ENCODE measurements at regions not wholly inside any gene's neighbourhood (a gene's known extent, or its start where the extent isn't known, plus 50 kb on each side); places are given as distances from the start of the nearest gene placed in this dataset.
"Not testable (repeated sequence)": the region's sequence is repeated elsewhere in the genome, so short reads cannot be mapped to it uniquely, and the experiment has no call there.

DNA sequence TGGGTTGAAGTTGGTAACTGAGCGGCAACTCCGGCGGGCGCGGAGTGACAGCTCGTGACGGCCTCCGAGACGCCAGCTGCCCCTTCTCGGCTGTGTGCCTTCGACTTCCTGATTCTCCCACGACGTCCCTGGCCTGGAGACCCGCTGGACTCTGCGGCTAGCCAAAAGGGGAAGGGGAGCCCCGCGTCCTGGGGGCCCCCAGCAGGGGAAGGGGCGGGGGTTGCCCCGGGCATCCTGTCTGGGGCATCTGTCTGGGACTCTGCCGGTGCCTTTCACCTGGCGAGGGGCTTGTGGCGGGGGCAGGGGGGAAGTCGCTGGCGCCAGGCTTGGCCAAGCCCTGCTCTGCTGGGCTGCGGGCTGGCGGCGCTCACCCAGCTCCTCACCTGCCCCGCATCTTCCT is 129.5 kb upstream of the HMX1 start:
- not testable (repeated sequence) for H3K27ac ChIP-seq; H3K9me3 ChIP-seq; H3K36me3 ChIP-seq; H3K4me1 ChIP-seq (ENCODE audit: control insufficient read depth in 1 of 2, insufficient read depth in 1 of 2, low read depth in 1 of 2, low read length in 1 of 2); H3K4me3 ChIP-seq (ENCODE audit: low read depth in 1 of 2, low read length in 1 of 2)
- H3K27me3 ChIP-seq = peaks cover 42% of the 10 kb centered on the region

DNA sequence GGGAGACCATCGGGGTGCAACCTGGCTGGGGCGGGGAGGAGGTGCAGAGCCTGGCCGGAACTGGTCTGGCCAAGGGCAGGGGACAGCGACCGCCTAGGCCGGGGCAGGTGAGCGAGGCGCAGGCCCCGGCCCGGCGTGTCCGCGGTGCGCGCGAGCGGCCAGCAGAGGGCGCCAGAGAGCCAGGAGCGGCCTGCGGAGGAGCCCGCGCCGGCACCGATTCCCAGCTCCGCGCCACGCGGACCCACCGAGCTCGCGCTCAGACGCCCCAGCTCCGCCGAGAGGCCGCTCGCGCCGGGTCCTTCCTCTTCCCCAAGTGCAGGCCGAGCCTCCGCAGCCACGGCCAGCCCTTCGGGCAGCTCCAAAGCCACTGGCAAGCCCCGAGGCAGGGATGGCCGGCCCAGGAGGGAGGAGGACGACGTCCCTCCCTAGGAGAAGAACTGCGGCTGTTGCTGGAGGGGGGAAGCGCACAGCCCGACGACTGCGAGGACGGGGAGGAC is 128.9 kb upstream of the HMX1 start:
- H3K4me3 ChIP-seq (ENCODE audit: low read depth in 1 of 2, low read length in 1 of 2); H3K9me3 ChIP-seq; H3K27ac ChIP-seq; H3K4me1 ChIP-seq (ENCODE audit: control insufficient read depth in 1 of 2, insufficient read depth in 1 of 2, low read depth in 1 of 2, low read length in 1 of 2); H3K36me3 ChIP-seq: not testable (repeated sequence)
- TF ChIP-seq, protein P1, sequence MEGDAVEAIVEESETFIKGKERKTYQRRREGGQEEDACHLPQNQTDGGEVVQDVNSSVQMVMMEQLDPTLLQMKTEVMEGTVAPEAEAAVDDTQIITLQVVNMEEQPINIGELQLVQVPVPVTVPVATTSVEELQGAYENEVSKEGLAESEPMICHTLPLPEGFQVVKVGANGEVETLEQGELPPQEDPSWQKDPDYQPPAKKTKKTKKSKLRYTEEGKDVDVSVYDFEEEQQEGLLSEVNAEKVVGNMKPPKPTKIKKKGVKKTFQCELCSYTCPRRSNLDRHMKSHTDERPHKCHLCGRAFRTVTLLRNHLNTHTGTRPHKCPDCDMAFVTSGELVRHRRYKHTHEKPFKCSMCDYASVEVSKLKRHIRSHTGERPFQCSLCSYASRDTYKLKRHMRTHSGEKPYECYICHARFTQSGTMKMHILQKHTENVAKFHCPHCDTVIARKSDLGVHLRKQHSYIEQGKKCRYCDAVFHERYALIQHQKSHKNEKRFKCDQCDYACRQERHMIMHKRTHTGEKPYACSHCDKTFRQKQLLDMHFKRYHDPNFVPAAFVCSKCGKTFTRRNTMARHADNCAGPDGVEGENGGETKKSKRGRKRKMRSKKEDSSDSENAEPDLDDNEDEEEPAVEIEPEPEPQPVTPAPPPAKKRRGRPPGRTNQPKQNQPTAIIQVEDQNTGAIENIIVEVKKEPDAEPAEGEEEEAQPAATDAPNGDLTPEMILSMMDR (IDR thresholded peaks at IDR 0.05) = peak; percentile 79
- peaks cover 42% of the 10 kb centered on the region for H3K27me3 ChIP-seq

DNA sequence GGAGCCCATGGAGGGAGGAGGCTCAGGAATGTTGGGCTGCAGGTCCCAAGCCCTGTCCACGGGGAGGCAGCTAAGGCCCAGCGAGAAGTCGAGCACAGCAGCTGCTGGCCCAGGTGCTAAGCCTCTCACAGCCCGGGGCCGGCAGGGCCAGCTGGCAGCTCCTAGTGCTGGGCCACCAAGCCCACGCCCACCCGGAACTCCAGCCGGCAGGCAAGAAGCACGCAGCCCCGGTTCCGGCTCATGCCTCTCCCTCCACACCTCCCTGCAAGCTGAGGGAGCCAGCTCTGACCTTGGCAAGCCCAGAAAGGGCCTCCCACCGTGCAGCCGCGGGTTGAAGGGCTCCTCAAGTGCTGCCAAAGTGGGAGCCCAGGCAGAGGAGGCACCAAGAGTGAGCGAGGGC is 121.3 kb upstream of the HMX1 start:
- H3K4me1 ChIP-seq (ENCODE audit: control insufficient read depth in 1 of 2, insufficient read depth in 1 of 2, low read depth in 1 of 2, low read length in 1 of 2); H3K4me3 ChIP-seq (ENCODE audit: low read depth in 1 of 2, low read length in 1 of 2); H3K27me3 ChIP-seq; H3K9me3 ChIP-seq; H3K27ac ChIP-seq; H3K36me3 ChIP-seq: not testable (repeated sequence)

DNA sequence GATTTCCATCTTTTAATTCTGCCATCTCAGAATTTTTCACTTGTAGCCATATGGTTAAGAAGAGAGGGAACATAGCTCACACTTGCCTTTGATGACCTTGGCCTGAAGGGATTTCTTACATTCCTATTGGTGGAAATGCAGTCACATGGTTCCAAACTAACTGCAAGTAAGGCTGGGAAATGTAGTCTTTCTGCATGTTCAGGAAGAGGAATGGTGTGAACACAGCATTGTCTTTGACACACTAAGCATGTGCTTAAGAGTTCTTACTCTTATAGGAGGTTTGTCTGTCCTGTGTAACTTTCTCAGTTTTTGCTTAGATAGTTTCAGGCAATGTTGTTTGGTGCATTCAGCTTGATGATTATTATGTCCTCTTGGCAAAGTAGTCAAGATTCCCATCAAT is 119.8 kb upstream of the HMX1 start:
- not testable (repeated sequence) for H3K4me1 ChIP-seq (ENCODE audit: control insufficient read depth in 1 of 2, insufficient read depth in 1 of 2, low read depth in 1 of 2, low read length in 1 of 2); H3K27me3 ChIP-seq; H3K9me3 ChIP-seq; H3K27ac ChIP-seq; H3K4me3 ChIP-seq (ENCODE audit: low read depth in 1 of 2, low read length in 1 of 2); H3K36me3 ChIP-seq

DNA sequence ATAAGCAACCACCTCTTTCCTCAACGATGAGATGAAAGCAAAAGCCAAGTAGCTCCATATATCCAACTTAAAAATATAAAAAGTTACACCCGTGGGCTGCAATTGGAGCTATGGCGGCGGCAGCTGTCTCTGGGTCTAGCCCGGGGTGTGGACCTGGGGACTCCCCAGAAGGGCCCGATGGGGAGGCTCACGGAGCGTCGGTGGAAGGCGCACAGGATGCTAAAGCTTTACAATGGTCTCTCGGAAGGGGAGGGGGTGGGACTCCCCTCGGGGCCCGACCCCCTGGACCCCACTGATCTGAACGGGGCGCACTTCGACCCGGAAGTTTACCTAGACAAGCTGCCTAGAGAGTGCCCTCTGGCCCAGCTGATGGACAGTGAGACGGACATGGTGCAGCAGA is 118.7 kb upstream of the HMX1 start:
- H3K36me3 ChIP-seq; H3K9me3 ChIP-seq; H3K27ac ChIP-seq; H3K4me1 ChIP-seq (ENCODE audit: control insufficient read depth in 1 of 2, insufficient read depth in 1 of 2, low read depth in 1 of 2, low read length in 1 of 2); H3K4me3 ChIP-seq (ENCODE audit: low read depth in 1 of 2, low read length in 1 of 2); H3K27me3 ChIP-seq: not testable (repeated sequence)

DNA sequence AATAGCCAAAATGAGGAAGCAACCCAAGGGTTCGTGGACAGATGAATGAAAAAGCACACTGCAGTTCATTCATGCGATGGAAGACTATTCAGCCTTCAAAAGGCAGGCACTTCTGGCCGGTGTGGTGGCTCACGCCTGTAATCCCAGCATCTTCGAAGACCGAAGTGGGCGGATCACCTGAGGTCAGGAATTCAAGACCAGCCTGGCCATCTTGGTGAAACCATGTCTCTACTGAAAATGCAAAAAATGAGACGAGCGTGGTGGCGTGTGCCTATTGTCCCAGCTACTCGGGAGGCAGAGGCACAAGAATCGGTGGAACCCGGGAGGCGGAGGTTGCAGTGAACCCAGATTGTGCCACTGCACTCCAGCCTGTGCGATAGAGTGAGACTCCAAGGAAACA is 114.1 kb upstream of the HMX1 start:
- H3K36me3 ChIP-seq; H3K27ac ChIP-seq; H3K27me3 ChIP-seq; H3K9me3 ChIP-seq; H3K4me3 ChIP-seq (ENCODE audit: low read depth in 1 of 2, low read length in 1 of 2); H3K4me1 ChIP-seq (ENCODE audit: control insufficient read depth in 1 of 2, insufficient read depth in 1 of 2, low read depth in 1 of 2, low read length in 1 of 2): not testable (repeated sequence)

DNA sequence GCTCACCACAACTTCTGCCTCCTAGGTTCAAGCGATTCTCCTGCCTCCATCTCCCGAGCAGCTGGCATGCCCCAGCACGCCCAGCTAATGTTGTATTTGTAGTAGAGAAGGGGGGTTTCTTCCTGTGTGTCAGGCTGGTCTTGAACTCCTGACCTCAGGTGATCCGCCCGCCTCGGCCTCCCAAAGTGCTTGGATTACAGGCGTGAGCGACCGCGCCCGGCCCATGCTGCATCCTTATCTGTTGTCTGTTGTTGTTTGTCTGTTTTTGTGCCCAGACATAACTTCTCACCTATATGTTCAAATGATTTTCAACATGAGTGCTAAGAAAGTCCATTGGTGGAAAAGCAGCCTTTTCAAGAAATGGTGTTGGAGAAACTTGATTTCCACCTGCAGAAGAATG is 113.0 kb upstream of the HMX1 start:
- H3K4me3 ChIP-seq (ENCODE audit: low read depth in 1 of 2, low read length in 1 of 2); H3K9me3 ChIP-seq; H3K27ac ChIP-seq; H3K27me3 ChIP-seq; H3K4me1 ChIP-seq (ENCODE audit: control insufficient read depth in 1 of 2, insufficient read depth in 1 of 2, low read depth in 1 of 2, low read length in 1 of 2); H3K36me3 ChIP-seq: not testable (repeated sequence)

DNA sequence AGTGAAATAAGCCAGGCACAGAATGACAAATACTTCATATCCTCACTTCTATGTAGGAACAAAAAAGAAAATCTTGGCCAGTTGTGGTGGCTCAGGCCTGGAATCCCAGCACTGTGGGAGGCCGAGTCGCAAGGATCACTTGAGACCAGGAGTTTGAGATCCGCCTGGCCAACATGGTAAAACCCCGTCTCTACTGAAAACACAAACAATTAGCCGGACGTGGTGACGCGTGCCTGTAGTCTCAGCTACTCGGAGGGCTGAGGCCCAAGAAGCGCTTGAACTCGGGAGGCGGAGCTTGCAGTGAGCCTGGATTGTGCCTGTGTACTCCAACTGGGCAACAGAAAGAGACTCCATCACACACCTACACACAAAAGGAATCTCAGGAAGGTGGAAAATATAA is 112.3 kb upstream of the HMX1 start:
- H3K9me3 ChIP-seq; H3K27ac ChIP-seq; H3K27me3 ChIP-seq; H3K4me3 ChIP-seq (ENCODE audit: low read depth in 1 of 2, low read length in 1 of 2); H3K4me1 ChIP-seq (ENCODE audit: control insufficient read depth in 1 of 2, insufficient read depth in 1 of 2, low read depth in 1 of 2, low read length in 1 of 2); H3K36me3 ChIP-seq: not testable (repeated sequence)

DNA sequence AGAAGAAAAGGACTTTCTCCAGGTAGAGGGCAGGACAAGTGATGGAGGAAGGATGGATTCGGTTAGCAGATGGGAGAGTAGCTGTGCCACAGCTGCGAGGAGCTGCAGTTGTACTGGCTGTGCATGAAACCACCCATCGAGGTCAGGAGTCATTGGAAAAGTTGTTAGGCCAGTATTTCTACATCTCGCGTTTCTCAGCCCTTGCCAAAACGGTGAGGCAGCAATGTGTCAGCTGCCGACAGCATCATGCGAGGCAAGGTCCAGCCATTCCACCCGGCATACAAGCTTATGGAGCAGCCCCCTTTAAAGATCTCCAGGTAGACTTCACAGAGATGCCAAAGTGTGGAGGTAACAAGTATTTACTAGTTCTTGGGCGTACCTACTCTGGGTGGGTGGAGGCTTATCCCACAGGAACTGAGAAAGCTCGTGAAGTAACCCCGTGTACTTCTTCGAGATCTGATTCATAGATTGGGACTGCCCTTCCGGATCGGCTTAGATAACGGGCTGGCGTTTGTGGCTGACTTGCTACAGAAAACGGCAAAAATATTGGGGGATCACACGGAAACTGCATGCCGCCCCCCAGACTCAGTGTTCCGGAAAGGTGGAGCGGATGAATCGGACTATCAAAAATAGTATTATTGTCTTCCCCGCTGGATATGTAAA is 105.0 kb upstream of the HMX1 start:
- H3K27me3 ChIP-seq; H3K4me1 ChIP-seq (ENCODE audit: control insufficient read depth in 1 of 2, insufficient read depth in 1 of 2, low read depth in 1 of 2, low read length in 1 of 2); H3K27ac ChIP-seq; H3K9me3 ChIP-seq; H3K4me3 ChIP-seq (ENCODE audit: low read depth in 1 of 2, low read length in 1 of 2); H3K36me3 ChIP-seq: not testable (repeated sequence)

DNA sequence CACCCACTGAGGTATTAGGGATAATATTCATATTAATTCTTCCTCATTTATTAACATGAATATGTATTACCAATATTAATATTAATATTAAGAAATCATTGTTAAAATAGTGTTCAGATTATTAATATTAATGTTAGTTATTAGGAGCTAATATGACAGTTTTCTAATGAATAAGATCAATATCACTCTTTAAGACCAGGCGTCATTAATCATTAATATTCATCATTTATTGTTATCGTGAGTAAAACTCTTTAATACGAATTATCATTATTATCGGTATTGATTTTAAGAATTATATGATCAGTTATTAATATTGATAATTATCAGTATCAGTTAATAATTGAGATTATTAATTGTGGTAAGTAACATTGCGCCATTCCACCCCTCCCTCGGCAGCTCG is 101.0 kb upstream of the HMX1 start:
- not testable (repeated sequence) for H3K4me3 ChIP-seq (ENCODE audit: low read depth in 1 of 2, low read length in 1 of 2); H3K4me1 ChIP-seq (ENCODE audit: control insufficient read depth in 1 of 2, insufficient read depth in 1 of 2, low read depth in 1 of 2, low read length in 1 of 2); H3K27ac ChIP-seq; H3K27me3 ChIP-seq; H3K36me3 ChIP-seq; H3K9me3 ChIP-seq

DNA sequence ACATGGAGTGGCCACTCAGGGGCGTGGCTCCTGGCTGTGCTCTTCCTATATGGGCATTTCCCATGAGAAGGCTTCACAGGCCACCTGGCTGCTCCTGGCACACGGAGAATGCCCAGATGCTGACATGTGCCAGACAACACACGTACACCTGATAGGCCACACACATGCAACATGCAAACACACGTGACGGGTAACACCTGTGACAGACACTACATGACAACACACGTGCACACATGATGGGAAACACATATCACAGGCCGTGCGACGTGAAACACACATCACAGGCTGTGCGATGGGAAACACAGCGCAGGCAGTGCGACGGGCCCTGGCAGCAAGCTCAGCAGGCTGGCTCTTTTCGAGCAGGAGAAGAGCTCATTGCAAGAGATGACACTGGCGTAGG is 94.3 kb upstream of the HMX1 start:
- peaks cover 46% of the 10 kb centered on the region for H3K27me3 ChIP-seq
- H3K9me3 ChIP-seq; H3K4me1 ChIP-seq (ENCODE audit: control insufficient read depth in 1 of 2, insufficient read depth in 1 of 2, low read depth in 1 of 2, low read length in 1 of 2); H3K27ac ChIP-seq; H3K4me3 ChIP-seq (ENCODE audit: low read depth in 1 of 2, low read length in 1 of 2); H3K36me3 ChIP-seq: not testable (repeated sequence)

DNA sequence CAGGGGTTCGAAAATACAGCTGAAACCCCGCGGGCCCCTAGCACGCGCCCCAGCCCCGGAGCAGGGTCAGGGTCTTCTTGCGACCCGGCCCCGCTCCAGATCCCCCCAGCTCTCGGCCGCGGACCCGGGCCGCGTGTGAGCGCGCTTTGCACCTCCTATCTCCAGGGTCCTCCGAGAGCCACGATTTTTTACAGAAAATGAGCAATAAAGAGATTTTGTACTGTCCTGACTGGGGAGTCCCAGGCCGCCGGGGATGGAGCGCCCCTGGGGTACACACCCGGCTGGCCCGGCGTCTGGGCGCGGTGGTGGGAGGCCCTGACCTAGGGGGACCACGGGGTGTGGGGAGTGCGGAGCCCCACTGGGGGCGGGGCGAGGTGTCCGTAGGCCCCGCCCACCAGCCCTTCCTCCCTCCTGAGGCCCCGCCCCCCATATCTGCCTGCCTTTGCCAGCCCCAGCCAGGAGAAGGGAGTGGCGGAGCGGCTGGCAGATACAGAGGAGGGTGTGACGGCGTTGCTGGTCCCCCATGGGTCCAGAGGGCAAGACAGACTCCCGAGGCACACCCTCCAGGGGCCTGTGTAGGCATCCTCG is 92.7 kb upstream of the HMX1 start:
- peaks cover 46% of the 10 kb centered on the region for H3K27me3 ChIP-seq
- H3K9me3 ChIP-seq; H3K4me1 ChIP-seq (ENCODE audit: control insufficient read depth in 1 of 2, insufficient read depth in 1 of 2, low read depth in 1 of 2, low read length in 1 of 2); H3K36me3 ChIP-seq; H3K4me3 ChIP-seq (ENCODE audit: low read depth in 1 of 2, low read length in 1 of 2); H3K27ac ChIP-seq: not testable (repeated sequence)

DNA sequence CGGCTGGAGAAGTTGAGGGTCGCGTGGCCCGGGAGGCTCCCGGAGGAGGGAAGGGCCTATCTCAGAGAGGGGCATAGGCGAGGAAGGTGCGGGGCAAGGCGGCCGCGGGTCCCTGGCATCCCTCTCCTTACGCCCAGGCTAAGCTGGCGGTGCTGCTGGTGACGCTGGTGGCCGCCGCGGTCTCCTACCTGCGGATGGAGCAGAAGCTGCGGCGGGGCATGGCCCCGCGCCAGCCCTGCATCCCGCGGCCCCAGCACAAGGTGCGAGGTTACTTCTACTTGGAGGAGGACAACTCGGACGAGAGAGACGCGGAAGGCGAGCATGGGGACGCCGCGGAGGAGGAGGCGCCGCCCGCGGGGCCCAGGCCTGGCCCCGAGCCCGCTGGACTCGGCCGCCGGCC is 91.9 kb upstream of the HMX1 start:
- H3K4me3 ChIP-seq (ENCODE audit: low read depth in 1 of 2, low read length in 1 of 2); H3K27ac ChIP-seq; H3K4me1 ChIP-seq (ENCODE audit: control insufficient read depth in 1 of 2, insufficient read depth in 1 of 2, low read depth in 1 of 2, low read length in 1 of 2); H3K36me3 ChIP-seq; H3K9me3 ChIP-seq: not testable (repeated sequence)
- H3K27me3 ChIP-seq = peaks cover 46% of the 10 kb centered on the region
